Activated CD8-positive, alpha-beta T cell treated with anti-CD3 and anti-CD28 coated beads for 36 hours (primary cell): ENCODE measurements at regions not wholly inside any gene's neighbourhood (a gene's known extent, or its start where the extent isn't known, plus 50 kb on each side); places are given as distances from the start of the nearest gene placed in this dataset.

Experiments
- ATAC-seq: fragments of 200-7000 bp; cut with Tn5 transposase; one replicate; pipeline ENCODE4 v1.10.0; 2021; ENCODE audit warnings: mild to moderate bottlenecking, moderate library complexity
- CTCF ChIA-PET: fragments of 350-600 bp; sonication (Branson Sonifier 250); formaldehyde crosslinking; loops from one replicate; lab custom pipeline; 2021; ENCODE audit warnings: antibody characterized with exemption; lab: Charles Lee
- POLR2A ChIA-PET: fragments of 350-600 bp; sonication (Branson Sonifier 250); formaldehyde crosslinking; loops from one replicate; lab custom pipeline; 2021; ENCODE audit warnings: antibody characterized with exemption; lab: Charles Lee
- DNase-seq: peaks from one replicate; pipeline ENCODE4 v3.0.0-alpha.2; 2020
- H3K27ac Mint-ChIP-seq: one replicate; pipeline ENCODE4 v1.8.0; 2021; ENCODE audit warnings: mild to moderate bottlenecking, mixed read lengths
- H3K27me3 Mint-ChIP-seq: one replicate; pipeline ENCODE4 v1.8.0; 2021; ENCODE audit warnings: mixed read lengths
- H3K36me3 Mint-ChIP-seq: one replicate; pipeline ENCODE4 v1.8.0; 2021; ENCODE audit warnings: low read depth, mixed read lengths
- H3K4me1 Mint-ChIP-seq: one replicate; pipeline ENCODE4 v1.8.0; 2021; ENCODE audit warnings: low read depth, mixed read lengths
- H3K4me3 Mint-ChIP-seq: one replicate; pipeline ENCODE4 v1.8.0; 2021; ENCODE audit warnings: mild to moderate bottlenecking, moderate library complexity, mixed read lengths
- H3K9me3 Mint-ChIP-seq: one replicate; pipeline ENCODE4 v1.8.0; 2021; ENCODE audit warnings: mixed read lengths
- intact Hi-C: fragments of 100-400 bp; cut with micrococcal nuclease; formaldehyde crosslinking; loops from one replicate; pipeline ENCODE4 v1.10.0; 2022
- TF ChIP-seq, protein P1 (sequence below): fragments of 200-600 bp; IDR thresholded peaks from one replicate; pipeline ENCODE4 v1.8.0; 2022; ENCODE audit warnings: antibody characterized with exemption, mild to moderate bottlenecking

DNA sequence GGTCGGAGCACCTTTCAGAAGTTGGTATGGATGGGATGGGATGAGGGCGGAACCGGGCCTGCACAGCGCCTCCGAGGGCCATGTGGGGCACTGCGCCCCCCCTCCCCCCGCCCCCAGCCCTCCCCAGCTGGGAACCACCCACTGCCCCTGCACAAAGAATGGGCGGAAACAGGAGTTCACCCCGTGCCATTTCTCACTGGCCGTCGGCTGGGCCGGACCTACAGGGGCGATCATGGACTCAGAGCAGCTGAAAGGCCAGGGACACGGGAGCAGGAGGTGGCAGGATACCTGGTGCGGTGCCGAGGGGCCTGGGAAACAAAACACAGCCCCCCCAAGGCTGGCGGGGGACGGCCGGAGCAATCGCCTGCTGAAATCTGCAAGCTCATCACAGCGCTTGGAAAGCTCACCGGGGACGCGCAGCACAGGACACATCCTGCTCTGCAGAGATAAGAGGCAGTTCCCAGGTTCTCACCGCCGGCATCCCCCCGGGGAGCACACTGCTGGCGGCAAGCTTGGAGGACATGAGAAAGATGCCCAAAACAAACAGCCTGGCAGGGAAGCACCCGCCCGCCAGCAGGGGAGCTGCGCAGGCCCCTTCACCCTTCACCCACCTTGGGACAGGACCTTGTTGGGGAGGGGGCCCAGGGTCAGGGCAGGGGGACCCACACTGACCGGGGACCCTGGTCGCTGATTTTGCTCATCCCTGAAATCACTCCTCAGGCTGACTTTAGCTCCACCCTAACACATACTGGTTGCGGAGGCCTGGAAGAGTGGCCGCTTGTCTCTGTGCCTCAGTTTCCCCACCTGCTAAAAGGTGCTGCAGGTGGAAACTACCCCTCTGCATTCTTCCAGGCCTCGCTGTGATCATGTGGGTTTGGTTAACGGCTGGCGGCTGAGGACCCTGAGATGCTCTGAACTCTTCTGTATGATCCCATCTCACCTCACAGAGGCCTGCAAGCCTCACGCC is 263.9 kb downstream of the C16orf95 start:
- peaks cover 14% of the 10 kb centered on the region for H3K27me3 Mint-ChIP-seq
- ChIA-PET POLR2A (no interaction called here), CTCF (interaction anchor here (3.0 kb wide), 1 partner anchor 10 kb away, joined by 10 read pairs; no protein-coding TSS in a partner anchor)
- no peak overlapping the region for H3K4me3 Mint-ChIP-seq
- H3K4me1 Mint-ChIP-seq = no peaks in the 10 kb centered on the region
- H3K36me3 Mint-ChIP-seq = no peaks in the 10 kb centered on the region
- ATAC-seq = no peak
- DNase-seq = no peak
- no peak overlapping the region for H3K27ac Mint-ChIP-seq
- intact Hi-C loops = no loop called here
- TF ChIP-seq, protein P1, sequence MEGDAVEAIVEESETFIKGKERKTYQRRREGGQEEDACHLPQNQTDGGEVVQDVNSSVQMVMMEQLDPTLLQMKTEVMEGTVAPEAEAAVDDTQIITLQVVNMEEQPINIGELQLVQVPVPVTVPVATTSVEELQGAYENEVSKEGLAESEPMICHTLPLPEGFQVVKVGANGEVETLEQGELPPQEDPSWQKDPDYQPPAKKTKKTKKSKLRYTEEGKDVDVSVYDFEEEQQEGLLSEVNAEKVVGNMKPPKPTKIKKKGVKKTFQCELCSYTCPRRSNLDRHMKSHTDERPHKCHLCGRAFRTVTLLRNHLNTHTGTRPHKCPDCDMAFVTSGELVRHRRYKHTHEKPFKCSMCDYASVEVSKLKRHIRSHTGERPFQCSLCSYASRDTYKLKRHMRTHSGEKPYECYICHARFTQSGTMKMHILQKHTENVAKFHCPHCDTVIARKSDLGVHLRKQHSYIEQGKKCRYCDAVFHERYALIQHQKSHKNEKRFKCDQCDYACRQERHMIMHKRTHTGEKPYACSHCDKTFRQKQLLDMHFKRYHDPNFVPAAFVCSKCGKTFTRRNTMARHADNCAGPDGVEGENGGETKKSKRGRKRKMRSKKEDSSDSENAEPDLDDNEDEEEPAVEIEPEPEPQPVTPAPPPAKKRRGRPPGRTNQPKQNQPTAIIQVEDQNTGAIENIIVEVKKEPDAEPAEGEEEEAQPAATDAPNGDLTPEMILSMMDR = no peak
- peaks cover 3% of the 10 kb centered on the region for H3K9me3 Mint-ChIP-seq

DNA sequence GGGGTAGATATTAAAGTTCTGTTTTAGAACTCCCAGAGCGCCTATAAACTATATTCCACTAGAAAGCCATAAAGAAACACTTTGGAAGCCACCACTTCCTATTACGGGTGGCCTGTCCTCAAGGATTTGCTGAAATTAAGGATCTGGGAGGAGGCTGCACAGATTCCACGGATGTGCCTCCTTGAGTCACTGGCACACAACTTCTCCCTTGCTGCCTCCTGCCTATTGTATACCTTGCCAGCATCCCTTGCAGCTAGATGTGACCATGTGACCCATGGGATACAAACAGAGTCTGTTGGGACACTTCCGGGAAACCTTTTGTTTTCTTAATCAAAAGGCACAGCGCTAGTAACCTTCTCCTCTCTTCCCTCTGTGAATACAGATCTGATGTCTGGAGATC is 263.0 kb downstream of the C16orf95 start:
- ATAC-seq (no peak), DNase-seq (no peak)
- TF ChIP-seq, protein P1 = no peak
- ChIA-PET CTCF (interaction anchor here (3.0 kb wide), 1 partner anchor 9 kb away, joined by 10 read pairs; no protein-coding TSS in a partner anchor), POLR2A (no interaction called here)
- Mint-ChIP-seq H3K27me3 (peaks cover 14% of the 10 kb centered on the region), H3K9me3 (peaks cover 3% of the 10 kb centered on the region), H3K4me1 (no peaks in the 10 kb centered on the region), H3K4me3 (no peak overlapping the region), H3K27ac (no peak overlapping the region), H3K36me3 (no peaks in the 10 kb centered on the region)
- intact Hi-C loops = no loop called here

DNA sequence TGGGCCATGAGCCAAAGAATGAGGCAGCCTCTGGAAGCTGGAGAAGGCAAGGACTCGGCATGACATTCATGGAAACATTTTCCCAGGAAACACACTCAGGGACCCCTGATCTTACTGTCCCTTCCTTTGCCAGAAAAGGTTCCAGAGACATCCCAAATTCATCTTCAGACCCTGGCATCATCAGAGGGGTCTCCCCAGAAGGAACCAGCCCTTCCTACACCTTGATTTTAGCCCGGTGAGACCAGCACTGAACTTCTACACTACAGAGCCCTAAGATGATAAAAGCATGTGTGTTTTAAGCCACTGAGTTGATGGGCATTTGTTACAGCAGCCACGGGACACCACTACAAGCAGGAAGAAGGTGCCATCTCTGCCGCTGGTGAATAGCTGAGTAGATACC is 262.3 kb downstream of the C16orf95 start:
- peaks cover 3% of the 10 kb centered on the region for H3K9me3 Mint-ChIP-seq
- intact Hi-C loops = no loop called here
- ChIA-PET CTCF (interaction anchor here (3.0 kb wide), 1 partner anchor 8 kb away, joined by 10 read pairs; no protein-coding TSS in a partner anchor), POLR2A (interaction anchor here (0.7 kb wide), 1 partner anchor 9 kb away, joined by 3 read pairs; no protein-coding TSS in a partner anchor)
- DNase-seq (no peak), ATAC-seq (no peak)
- TF ChIP-seq, protein P1 = no peak
- H3K27me3 Mint-ChIP-seq = peaks cover 14% of the 10 kb centered on the region
- no peak overlapping the region for H3K27ac Mint-ChIP-seq
- H3K36me3 Mint-ChIP-seq = no peaks in the 10 kb centered on the region
- no peaks in the 10 kb centered on the region for H3K4me1 Mint-ChIP-seq
- no peak overlapping the region for H3K4me3 Mint-ChIP-seq

DNA sequence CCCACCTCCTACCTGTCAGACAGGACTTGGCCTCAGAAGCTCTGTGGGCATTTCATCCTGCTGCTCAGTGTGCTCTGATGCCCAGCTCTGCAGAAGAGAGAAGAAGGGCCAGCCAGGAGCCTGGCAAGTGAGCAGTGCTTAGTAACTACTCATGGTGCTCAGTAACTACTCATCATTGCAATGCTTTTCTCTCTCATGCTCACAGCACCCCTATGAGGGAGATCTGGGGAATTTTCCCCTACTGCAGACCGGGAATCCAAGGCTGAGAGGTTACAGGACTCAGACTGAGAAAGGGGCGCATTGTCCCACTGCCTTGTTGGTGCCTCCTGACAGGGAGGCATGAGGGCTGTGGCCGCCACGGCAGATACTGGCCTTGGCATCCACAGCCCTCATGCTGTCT is 261.1 kb downstream of the C16orf95 start:
- TF ChIP-seq, protein P1 = no peak
- H3K27me3 Mint-ChIP-seq = peaks cover 20% of the 10 kb centered on the region
- no peak overlapping the region for H3K27ac Mint-ChIP-seq
- no peak overlapping the region for H3K4me3 Mint-ChIP-seq
- ATAC-seq (no peak), DNase-seq (no peak)
- no peaks in the 10 kb centered on the region for H3K4me1 Mint-ChIP-seq
- intact Hi-C loops = no loop called here
- peaks cover 3% of the 10 kb centered on the region for H3K9me3 Mint-ChIP-seq
- ChIA-PET CTCF (no interaction called here), POLR2A (no interaction called here)
- H3K36me3 Mint-ChIP-seq = no peaks in the 10 kb centered on the region

DNA sequence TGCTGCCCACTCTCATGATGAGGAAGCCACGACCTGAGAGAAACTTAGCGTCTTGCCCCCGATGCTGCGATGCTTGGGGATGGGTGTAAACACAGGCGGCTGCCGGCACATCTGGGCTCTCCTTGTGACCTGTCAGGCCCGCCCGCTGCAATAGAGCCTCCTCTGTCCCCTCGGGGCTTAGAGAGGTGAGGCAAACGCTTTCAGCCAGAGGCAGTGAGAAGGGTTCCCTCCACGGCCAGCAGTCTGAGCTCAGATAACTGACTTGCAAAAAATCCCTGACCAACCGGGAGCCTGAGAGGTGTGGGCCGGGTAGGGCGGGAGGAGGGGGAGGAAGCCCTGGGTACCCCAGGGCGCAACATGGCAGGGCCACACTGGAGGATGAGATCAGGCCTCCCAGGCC is 260.6 kb downstream of the C16orf95 start:
- ATAC-seq (no peak), DNase-seq (no peak)
- intact Hi-C loops = no loop called here
- ChIA-PET POLR2A (no interaction called here), CTCF (no interaction called here)
- Mint-ChIP-seq H3K36me3 (no peaks in the 10 kb centered on the region), H3K27ac (no peak overlapping the region), H3K27me3 (peaks cover 22% of the 10 kb centered on the region), H3K4me3 (no peak overlapping the region), H3K9me3 (peaks cover 3% of the 10 kb centered on the region), H3K4me1 (no peaks in the 10 kb centered on the region)
- TF ChIP-seq, protein P1 = no peak
